ENCODE measurements at regions not wholly inside any gene's neighbourhood (a gene's known extent, or its start where the extent isn't known, plus 50 kb on each side); places are given as distances from the start of the nearest gene placed in this dataset.
"Not testable (repeated sequence)": the region's sequence is repeated elsewhere in the genome, so short reads cannot be mapped to it uniquely, and the experiment has no call there.

- TF ChIP-seq CTCF (IDR thresholded peaks at IDR 0.05; ENCODE audit: insufficient read depth, low read length), result no peak
- no peak overlapping the region for H3K4me3 ChIP-seq (ENCODE audit: low read depth, low read length)
- DNase-seq (ENCODE audit: low read depth), result no peak
These were observed 682.1 kb upstream of the NRP1 start for GRCh38 chr10:34016576-34016975.

GRCh38 chr10:34015700-34016099 is 681.2 kb upstream of the NRP1 start:
- no peak overlapping the region for H3K4me3 ChIP-seq (ENCODE audit: low read depth, low read length)
- no peak for TF ChIP-seq CTCF (IDR thresholded peaks at IDR 0.05; ENCODE audit: insufficient read depth, low read length)
- no peak for DNase-seq (ENCODE audit: low read depth)

- no peak overlapping the region for H3K4me3 ChIP-seq (ENCODE audit: low read depth, low read length)
- no peak for DNase-seq (ENCODE audit: low read depth)
- no peak for TF ChIP-seq CTCF (IDR thresholded peaks at IDR 0.05; ENCODE audit: insufficient read depth, low read length)
These were observed 678.8 kb upstream of the NRP1 start for GRCh38 chr10:34013235-34013634.

GRCh38 chr10:34010891-34011290 is 676.4 kb upstream of the NRP1 start:
- no peak for TF ChIP-seq CTCF (IDR thresholded peaks at IDR 0.05; ENCODE audit: insufficient read depth, low read length)
- no peak overlapping the region for H3K4me3 ChIP-seq (ENCODE audit: low read depth, low read length)
- DNase-seq (ENCODE audit: low read depth), result peak; percentile 16

GRCh38 chr10:34010228-34010627 is 675.8 kb upstream of the NRP1 start:
- not testable (repeated sequence) for DNase-seq (ENCODE audit: low read depth); H3K4me3 ChIP-seq (ENCODE audit: low read depth, low read length)

- DNase-seq (ENCODE audit: low read depth), result no peak
- no peak for TF ChIP-seq CTCF (IDR thresholded peaks at IDR 0.05; ENCODE audit: insufficient read depth, low read length)
These were observed 674.2 kb upstream of the NRP1 start for GRCh38 chr10:34008656-34009055.

GRCh38 chr10:34006471-34006870 is 672.0 kb upstream of the NRP1 start:
- TF ChIP-seq CTCF (IDR thresholded peaks at IDR 0.05; ENCODE audit: insufficient read depth, low read length), result no peak
- no peak overlapping the region for H3K4me3 ChIP-seq (ENCODE audit: low read depth, low read length)
- no peak for DNase-seq (ENCODE audit: low read depth)

More at GRCh38 chr10:34008656-34009055, 674.2 kb upstream of the NRP1 start:
- no peak overlapping the region for H3K4me3 ChIP-seq (ENCODE audit: low read depth, low read length)
